Karpas-422 (cell line): ENCODE measurements at regions not wholly inside any gene's neighbourhood (a gene's known extent, or its start where the extent isn't known, plus 50 kb on each side); places are given as distances from the start of the nearest gene placed in this dataset.
"Not testable (repeated sequence)": the region's sequence is repeated elsewhere in the genome, so short reads cannot be mapped to it uniquely, and the experiment has no call there.

ENCODE experiments used
- DNase-seq: peaks from one replicate; pipeline ENCODE4 v3.0.0-alpha.2; 2015
- H2AFZ ChIP-seq: fragments of 200-600 bp; sonication (generic); 2 replicates; pipeline ENCODE4 v1.6.1; 2014; ENCODE audit warnings: antibody characterized with exemption, low read length, mixed read lengths
- H3K27ac ChIP-seq: fragments of 200-600 bp; sonication (generic); 2 replicates; pipeline ENCODE4 v1.5.1; 2014; ENCODE audit warnings: mild to moderate bottlenecking, low read length, moderate library complexity
- H3K27me3 ChIP-seq: fragments of 200-600 bp; sonication (generic); 2 replicates; pipeline ENCODE4 v1.6.1; 2014; ENCODE audit warnings: low read length, mixed read lengths
- H3K36me3 ChIP-seq: fragments of 200-600 bp; sonication (generic); 2 replicates; pipeline ENCODE4 v1.6.1; 2014; ENCODE audit warnings: low read length, mixed read lengths; ENCODE audit not compliant: insufficient read depth
- H3K4me1 ChIP-seq: fragments of 200-600 bp; sonication (generic); 2 replicates; pipeline ENCODE4 v1.6.1; 2014; ENCODE audit warnings: mild to moderate bottlenecking, low read length, mixed read lengths
- H3K4me2 ChIP-seq: fragments of 200-600 bp; sonication (generic); 2 replicates; pipeline ENCODE4 v1.6.1; 2014; ENCODE audit warnings: low read length, low read depth, mild to moderate bottlenecking; ENCODE audit not compliant: poor library complexity, severe bottlenecking
- H3K4me3 ChIP-seq: fragments of 200-600 bp; sonication (generic); 2 replicates; pipeline ENCODE4 v1.5.1; 2014; ENCODE audit warnings: mild to moderate bottlenecking, antibody characterized with exemption, low read length, mixed read lengths
- H3K79me2 ChIP-seq: fragments of 200-600 bp; sonication (generic); 2 replicates; pipeline ENCODE4 v1.6.1; 2014; ENCODE audit warnings: mild to moderate bottlenecking, low read length, mixed read lengths
- H3K9ac ChIP-seq: fragments of 200-600 bp; sonication (generic); 2 replicates; pipeline ENCODE4 v1.6.0; 2014; ENCODE audit warnings: low read length
- H3K9me2 ChIP-seq: fragments of 200-600 bp; sonication (generic), shearing (Covaris generic); replicated peaks from 2 replicates; pipeline ENCODE4 v1.6.0; 2014; ENCODE audit warnings: mild to moderate bottlenecking, low read length, moderate library complexity; ENCODE audit not compliant: insufficient read depth
- H3K9me3 ChIP-seq: fragments of 300-700, 200-600 bp; sonication (generic); 2 replicates; pipeline ENCODE4 v1.6.1; 2014; ENCODE audit warnings: low read length, mixed read lengths
- H4K20me1 ChIP-seq: fragments of 200-600 bp; sonication (generic); 2 replicates; pipeline ENCODE4 v1.6.1; 2014; ENCODE audit warnings: mild to moderate bottlenecking, antibody characterized with exemption, low read length, low read depth; ENCODE audit not compliant: insufficient read depth

- not testable (repeated sequence) for H3K9me3 ChIP-seq, H4K20me1 ChIP-seq, H3K27me3 ChIP-seq, H3K79me2 ChIP-seq, H3K9ac ChIP-seq, H3K9me2 ChIP-seq, H3K4me3 ChIP-seq, H2AFZ ChIP-seq, H3K36me3 ChIP-seq, DNase-seq, H3K4me2 ChIP-seq, H3K4me1 ChIP-seq, H3K27ac ChIP-seq
Measured at GRCh38 chr4:52157071-52157470, 106.0 kb downstream of the SPATA18 start.

- H3K27me3 ChIP-seq = no peaks in the 10 kb centered on the region
Measured at GRCh38 chr4:52157641-52158316, 106.7 kb downstream of the SPATA18 start.

GRCh38 chr4:52160859-52161258, 109.8 kb downstream of the SPATA18 start:
- Histone ChIP-seq H3K27me3 (no peaks in the 10 kb centered on the region), H3K9me3 (no peaks in the 10 kb centered on the region), H4K20me1 (no peaks in the 10 kb centered on the region), H3K4me2 (no peak overlapping the region), H3K4me1 (no peaks in the 10 kb centered on the region), H3K4me3 (no peak overlapping the region), H3K79me2 (no peaks in the 10 kb centered on the region), H3K36me3 (no peaks in the 10 kb centered on the region), H3K9me2 (no peaks in the 10 kb centered on the region), H2AFZ (no peak overlapping the region), H3K27ac (no peak overlapping the region), H3K9ac (no peak overlapping the region)
- no peak for DNase-seq

More at GRCh38 chr4:52157641-52158316, 106.7 kb downstream of the SPATA18 start:
- Histone ChIP-seq H3K79me2 (no peaks in the 10 kb centered on the region), H3K4me3 (no peak overlapping the region), H3K27ac (no peak overlapping the region), H4K20me1 (no peaks in the 10 kb centered on the region), H3K36me3 (no peaks in the 10 kb centered on the region), H3K9me2 (no peaks in the 10 kb centered on the region), H3K4me1 (no peaks in the 10 kb centered on the region), H2AFZ (0 out of 2 replicates have a peak overlapping the region, but pooled peaks have one; percentile 49), H3K9me3 (no peaks in the 10 kb centered on the region), H3K9ac (no peak overlapping the region), H3K4me2 (no peak overlapping the region)
- no peak for DNase-seq

- no peaks in the 10 kb centered on the region for H3K36me3 ChIP-seq
- no peaks in the 10 kb centered on the region for H3K9me2 ChIP-seq
- H3K9me3 ChIP-seq = no peaks in the 10 kb centered on the region
- no peaks in the 10 kb centered on the region for H3K4me1 ChIP-seq
- no peak overlapping the region for H3K9ac ChIP-seq
- H4K20me1 ChIP-seq = no peaks in the 10 kb centered on the region
- H3K4me2 ChIP-seq = no peak overlapping the region
- DNase-seq = no peak
- no peak overlapping the region for H3K27ac ChIP-seq
- no peak overlapping the region for H2AFZ ChIP-seq
- H3K4me3 ChIP-seq = no peak overlapping the region
- H3K79me2 ChIP-seq = no peaks in the 10 kb centered on the region
- H3K27me3 ChIP-seq = no peaks in the 10 kb centered on the region
Measured at GRCh38 chr4:52164116-52164515, 113.0 kb downstream of the SPATA18 start.

- Histone ChIP-seq H2AFZ (no peak overlapping the region), H3K36me3 (no peaks in the 10 kb centered on the region), H4K20me1 (no peaks in the 10 kb centered on the region), H3K27me3 (no peaks in the 10 kb centered on the region), H3K4me2 (no peak overlapping the region), H3K9me3 (no peaks in the 10 kb centered on the region), H3K9ac (no peak overlapping the region), H3K4me3 (no peak overlapping the region), H3K9me2 (no peaks in the 10 kb centered on the region), H3K4me1 (peaks cover 7% of the 10 kb centered on the region), H3K79me2 (no peaks in the 10 kb centered on the region), H3K27ac (no peak overlapping the region)
- peak; percentile 61 for DNase-seq
Measured at GRCh38 chr4:52172166-52172565, 121.1 kb downstream of the SPATA18 start.

- H3K36me3 ChIP-seq = no peaks in the 10 kb centered on the region
- H3K4me2 ChIP-seq = no peak overlapping the region
- peaks cover 11% of the 10 kb centered on the region for H3K4me1 ChIP-seq
- H3K4me3 ChIP-seq = no peak overlapping the region
- H4K20me1 ChIP-seq = no peaks in the 10 kb centered on the region
- no peaks in the 10 kb centered on the region for H3K27me3 ChIP-seq
- H2AFZ ChIP-seq = no peak overlapping the region
- H3K27ac ChIP-seq = no peak overlapping the region
- no peaks in the 10 kb centered on the region for H3K9me3 ChIP-seq
- DNase-seq = no peak
- no peaks in the 10 kb centered on the region for H3K9me2 ChIP-seq
- H3K9ac ChIP-seq = no peak overlapping the region
- H3K79me2 ChIP-seq = no peaks in the 10 kb centered on the region
Measured at GRCh38 chr4:52173470-52174045, 122.5 kb downstream of the SPATA18 start.

- no peak overlapping the region for H3K9ac ChIP-seq
- H3K79me2 ChIP-seq = no peaks in the 10 kb centered on the region
- H3K4me3 ChIP-seq = no peak overlapping the region
- H3K27me3 ChIP-seq = no peaks in the 10 kb centered on the region
- H3K4me2 ChIP-seq = no peak overlapping the region
- H3K36me3 ChIP-seq = no peaks in the 10 kb centered on the region
- H3K9me3 ChIP-seq = no peaks in the 10 kb centered on the region
- no peaks in the 10 kb centered on the region for H3K4me1 ChIP-seq
- no peak overlapping the region for H3K27ac ChIP-seq
- H3K9me2 ChIP-seq = no peaks in the 10 kb centered on the region
- H2AFZ ChIP-seq = no peak overlapping the region
- H4K20me1 ChIP-seq = no peaks in the 10 kb centered on the region
- DNase-seq = no peak
Measured at GRCh38 chr4:52187603-52188002, 136.5 kb downstream of the SPATA18 start.

DNA sequence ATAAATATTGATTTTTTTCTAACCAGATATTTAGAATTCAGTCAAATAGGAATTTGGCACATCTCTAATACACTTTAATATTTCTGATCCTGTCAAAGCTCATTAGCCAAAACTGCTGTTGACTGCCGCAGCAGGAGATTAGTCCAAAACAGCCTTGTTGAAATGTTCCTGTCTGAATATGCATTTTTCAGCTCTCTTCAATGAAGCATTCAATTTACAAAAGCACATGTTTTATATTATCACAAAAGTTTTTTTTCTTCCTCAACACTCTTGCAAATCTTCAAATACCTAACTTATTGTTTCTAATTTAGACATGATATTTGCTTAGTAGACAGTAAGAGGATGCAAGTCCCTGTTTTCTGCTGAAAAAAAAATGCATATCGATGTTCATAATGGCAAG, 140.9 kb downstream of the SPATA18 start:
- H3K27me3 ChIP-seq = no peaks in the 10 kb centered on the region
- no peak overlapping the region for H3K27ac ChIP-seq
- no peak overlapping the region for H3K4me2 ChIP-seq
- H4K20me1 ChIP-seq = no peaks in the 10 kb centered on the region
- DNase-seq = no peak
- H3K4me3 ChIP-seq = no peak overlapping the region
- no peaks in the 10 kb centered on the region for H3K4me1 ChIP-seq
- no peaks in the 10 kb centered on the region for H3K9me3 ChIP-seq
- no peaks in the 10 kb centered on the region for H3K9me2 ChIP-seq
- no peaks in the 10 kb centered on the region for H3K79me2 ChIP-seq
- no peak overlapping the region for H2AFZ ChIP-seq
- no peaks in the 10 kb centered on the region for H3K36me3 ChIP-seq
- no peak overlapping the region for H3K9ac ChIP-seq
